SK-N-SH (cell line): ENCODE measurements at regions not wholly inside any gene's neighbourhood (a gene's known extent, or its start where the extent isn't known, plus 50 kb on each side); places are given as distances from the start of the nearest gene placed in this dataset.

ENCODE experiments used
- CTCF ChIA-PET: fragments of 300-600, 350-600 bp; formaldehyde crosslinking; extraction: SDS; loops from one replicate; lab custom pipeline; 2021; lab: Yijun Ruan, JAX
- POLR2A ChIA-PET: fragments of 350-600 bp; sonication (Branson Sonifier 250); formaldehyde crosslinking; extraction: SDS; loops from one replicate; lab custom pipeline; 2020; ENCODE audit warnings: antibody characterized with exemption, inconsistent platforms; lab: Yijun Ruan, JAX
- DNase-seq: peaks from one replicate; pipeline ENCODE4 v3.0.0; 2012
- H2AFZ ChIP-seq: fragments of 200-600 bp; sonication (generic); 2 replicates; pipeline ENCODE4 v1.8.1; 2016; ENCODE audit warnings: antibody characterized with exemption, mild to moderate bottlenecking, low read depth
- H3F3A ChIP-seq: fragments of 200-600 bp; sonication (generic); replicated peaks from 2 replicates; pipeline ENCODE3; 2016; ENCODE audit warnings: antibody characterized with exemption, mild to moderate bottlenecking; ENCODE audit not compliant: insufficient read depth
- H3K27ac ChIP-seq, 2 experiments: fragments of 200-500 bp in 1 of 2; fragments of 200-600 bp in 1 of 2; sonication (Bioruptor generic) in 1 of 2; sonication (generic), shearing (Covaris generic) in 1 of 2; 2 replicates each; pipeline versions ENCODE4 v1.5.1 to v1.6.1; 2014 to 2016; ENCODE audit warnings: low read depth in 2 of 2, inconsistent platforms in 1 of 2, low read length in 1 of 2, mild to moderate bottlenecking in 1 of 2, mixed read lengths in 1 of 2
- H3K27me3 ChIP-seq: fragments of 200-600 bp; sonication (generic), shearing (Covaris generic); 2 replicates; pipeline ENCODE4 v1.6.1; 2016; ENCODE audit warnings: mixed run types; ENCODE audit not compliant: insufficient read depth
- H3K36me3 ChIP-seq, 2 experiments: fragments of 200-500 bp in 1 of 2; fragments of 200-600 bp in 1 of 2; sonication (Bioruptor generic) in 1 of 2; sonication (generic) in 1 of 2; replicated peaks in 1 of 2; 2 replicates each; pipeline versions ENCODE3 to v1.5.1; 2014 to 2016; ENCODE audit warnings: low read length in 1 of 2, mild to moderate bottlenecking in 1 of 2; ENCODE audit not compliant: insufficient read depth in 2 of 2, control insufficient read depth in 1 of 2
- H3K4me1 ChIP-seq, 2 experiments: fragments of 200-500 bp in 1 of 2; fragments of 200-600 bp in 1 of 2; sonication (Bioruptor generic) in 1 of 2; sonication (generic), shearing (Covaris generic) in 1 of 2; 2 replicates each; pipeline versions ENCODE4 v1.5.1 to v1.6.1; 2014 to 2016; ENCODE audit warnings: low read depth in 1 of 2, low read length in 1 of 2, mixed run types in 1 of 2; ENCODE audit not compliant: insufficient read depth in 2 of 2, control insufficient read depth in 1 of 2
- H3K4me2 ChIP-seq: fragments of 200-600 bp; sonication (generic), shearing (Covaris generic); 2 replicates; pipeline ENCODE4 v1.6.1; 2017; ENCODE audit warnings: mixed run types
- H3K4me3 ChIP-seq, 2 experiments: fragments of 200-500 bp in 1 of 2; fragments of 200-600 bp in 1 of 2; sonication (Bioruptor generic) in 1 of 2; sonication (generic), shearing (Covaris generic) in 1 of 2; 2 replicates each; pipeline versions ENCODE4 v1.5.1 to v1.8.1; 2014 to 2016; ENCODE audit warnings: low read depth in 2 of 2, inconsistent platforms in 1 of 2, low read length in 1 of 2, mild to moderate bottlenecking in 1 of 2, mixed read lengths in 1 of 2, moderate library complexity in 1 of 2
- H3K79me2 ChIP-seq: fragments of 200-600 bp; sonication (generic); 2 replicates; pipeline ENCODE4 v1.8.1; 2017; ENCODE audit warnings: mild to moderate bottlenecking; ENCODE audit not compliant: insufficient read depth
- H3K9ac ChIP-seq: fragments of 200-600 bp; sonication (generic); 2 replicates; pipeline ENCODE4 v1.6.1; 2017; ENCODE audit warnings: mixed run types
- H3K9me2 ChIP-seq: fragments of 200-600 bp; sonication (generic); 2 replicates; pipeline ENCODE4 v1.6.1; 2017; ENCODE audit warnings: mixed run types
- H3K9me3 ChIP-seq: fragments of 200-600 bp; sonication (generic); 2 replicates; pipeline ENCODE4 v1.6.1; 2017; ENCODE audit warnings: mixed run types, mild to moderate bottlenecking, moderate library complexity
- H4K20me1 ChIP-seq: fragments of 200-600 bp; sonication (generic); 2 replicates; pipeline ENCODE4 v1.6.1; 2017; ENCODE audit warnings: mild to moderate bottlenecking, mixed run types; ENCODE audit not compliant: insufficient read depth
- CTCF ChIP-seq: fragments of 200-600 bp; sonication (generic); IDR thresholded peaks from 2 replicates; pipeline ENCODE4 v1.6.1; 2017; ENCODE audit warnings: antibody characterized with exemption, mild to moderate bottlenecking, moderate library complexity
- EP300 ChIP-seq, 2 experiments: IDR thresholded peaks; 2 replicates each; pipeline versions ENCODE4 v1.4.0 to v1.6.1; 2012; ENCODE audit warnings: borderline replicate concordance in 1 of 2, low read depth in 1 of 2, low read length in 1 of 2
- EZH2phosphoT487 ChIP-seq: fragments of 200-600 bp; sonication (generic); IDR thresholded peaks from 2 replicates; pipeline ENCODE4 v1.6.1; 2017; ENCODE audit warnings: low read depth, mixed run types, mild to moderate bottlenecking, antibody characterized with exemption, moderate library complexity, borderline replicate concordance
- FOXJ3 ChIP-seq: sonication (generic); formaldehyde crosslinking; IDR thresholded peaks from 2 replicates; pipeline ENCODE4 v1.5.1; 2020; ENCODE audit warnings: mild to moderate bottlenecking, missing genetic modification reagents
- GATA2 ChIP-seq: sonication (generic); formaldehyde crosslinking; IDR thresholded peaks from 2 replicates; pipeline ENCODE4 v1.5.0; 2020; ENCODE audit warnings: mild to moderate bottlenecking, missing genetic modification reagents
- MEF2A ChIP-seq: IDR thresholded peaks from 2 replicates; pipeline ENCODE4 v1.4.0; 2012; ENCODE audit warnings: low read depth, borderline replicate concordance
- MXI1 ChIP-seq: IDR thresholded peaks from 2 replicates; pipeline ENCODE4 v1.6.1; 2012; ENCODE audit warnings: mild to moderate bottlenecking, low read depth, low read length, improper control_type of control experiment
- NFIC ChIP-seq: IDR thresholded peaks from 2 replicates; pipeline ENCODE4 v1.4.0; 2012; ENCODE audit warnings: borderline replicate concordance
- PBX3 ChIP-seq: IDR thresholded peaks from 2 replicates; pipeline ENCODE4; 2012
- RCOR1 ChIP-seq: fragments of 150-350 bp; IDR thresholded peaks from 2 replicates; pipeline ENCODE4 v1.6.1; 2017; ENCODE audit warnings: antibody characterized with exemption, low read length
- YY1 ChIP-seq: IDR thresholded peaks from 2 replicates; pipeline ENCODE4 v1.4.0; 2012; ENCODE audit warnings: low read depth, mild to moderate bottlenecking
- WGBS: methylation state at CpG from one replicate; pipeline ENCODE4 v1.1.6; 2017; ENCODE audit warnings: low lambda C conversion rate; 5-methylcytosine and 5-hydroxymethylcytosine counted together

GRCh38 chr2:12081481-12082210, 335.2 kb downstream of the LPIN1 start:
- Histone ChIP-seq H3F3A (no peaks in the 10 kb centered on the region), H3K9ac (no peak overlapping the region), H3K4me1 (peaks cover 0 to 26% of the 10 kb centered on the region in 2 experiments), H2AFZ (no peak overlapping the region), H3K9me2 (no peaks in the 10 kb centered on the region), H3K79me2 (no peaks in the 10 kb centered on the region), H3K9me3 (no peaks in the 10 kb centered on the region), H3K27ac (no peak overlapping the region), H4K20me1 (no peaks in the 10 kb centered on the region), H3K36me3 (no peaks in the 10 kb centered on the region), H3K27me3 (no peaks in the 10 kb centered on the region), H3K4me2 (no peak overlapping the region), H3K4me3 (no peak overlapping the region)
- CTCF ChIA-PET = interaction anchor here (1.4 to 2.4 kb wide), 4 partner anchors 13 to 635 kb away, joined by 3 to 15 read pairs (median 4); partner anchors contain the start of gene TRIB2
- POLR2A ChIA-PET = no interaction called here
- WGBS = 71% methylated on average over 12 of the region's 12 CpGs
- no peak for DNase-seq
- no peak for TF ChIP-seq MEF2A
- TF ChIP-seq PBX3 = 0 out of 2 replicates have a peak, but pooled peaks have one; percentile 5

- peak overlapping the region in 1 of 2 experiments; percentile 91; a peak in 1 of 4 replicates for H3K27ac ChIP-seq
- H3K79me2 ChIP-seq = no peaks in the 10 kb centered on the region
- no peaks in the 10 kb centered on the region for H4K20me1 ChIP-seq
- ChIA-PET CTCF (interaction anchor here (0.7 to 2.4 kb wide), 9 partner anchors 11 to 938 kb away, joined by 3 to 15 read pairs (median 4); partner anchors contain the start of gene TRIB2), POLR2A (interaction anchor here (0.9 to 1.5 kb wide), 3 partner anchors 94 to 924 kb away, joined by 3 read pairs; no protein-coding TSS in a partner anchor)
- WGBS = 71% methylated on average over 9 of the region's 9 CpGs
- no peak overlapping the region for H3K9ac ChIP-seq
- no peaks in the 10 kb centered on the region for H3K9me3 ChIP-seq
- H3K4me1 ChIP-seq = peaks cover 0 to 17% of the 10 kb centered on the region in 2 experiments; a peak in 2 of 4 replicates
- no peak overlapping the region for H3K4me2 ChIP-seq
- H2AFZ ChIP-seq = no peak overlapping the region
- H3K4me3 ChIP-seq = no peak overlapping the region; a peak in 1 of 4 replicates
- DNase-seq = peak; percentile 81
- H3K9me2 ChIP-seq = no peaks in the 10 kb centered on the region
- peak; percentile 85 for TF ChIP-seq MXI1
- TF ChIP-seq EZH2phosphoT487 = no peak
- TF ChIP-seq EP300 (IDR thresholded peaks at IDR 0.05; ENCODE audit: borderline replicate concordance in 1 of 2, low read depth in 1 of 2, low read length in 1 of 2) = peak in 1 of 2 experiments; percentile 92; a peak in 1 of 4 replicates
- TF ChIP-seq MEF2A = no peak
- TF ChIP-seq NFIC = no peak
- TF ChIP-seq RCOR1 = peak; percentile 95; the same call in 1 of the 2 replicates
- TF ChIP-seq CTCF = no peak
- peak; percentile 96 for TF ChIP-seq GATA2 (CRISPR knock-in tag)
- no peak for TF ChIP-seq YY1
- peak; percentile 96 for TF ChIP-seq FOXJ3 (CRISPR knock-in tag)
- no peaks in the 10 kb centered on the region for H3K36me3 ChIP-seq
- no peaks in the 10 kb centered on the region for H3K27me3 ChIP-seq
- H3F3A ChIP-seq = no peaks in the 10 kb centered on the region
These were observed 336.7 kb downstream of the LPIN1 start for GRCh38 chr2:12083081-12083581.
